Liver (tissue), 7 donors: ENCODE measurements at regions not wholly inside any gene's neighbourhood (a gene's known extent, or its start where the extent isn't known, plus 50 kb on each side); places are given as distances from the start of the nearest gene placed in this dataset.

Source experiments
- DNase-seq: peaks from one replicate; pipeline ENCODE4 v3.0.0-alpha.2; 2017; ENCODE audit warnings: low spot score
- H3K27ac ChIP-seq, 2 donors: one replicate each; pipeline ENCODE4 v1.7.0; 2013; ENCODE audit warnings: inconsistent platforms in 2 of 2, low read length in 2 of 2, control low read depth in 1 of 2, low read depth in 1 of 2, mild to moderate bottlenecking in 1 of 2
- H3K27me3 ChIP-seq, 4 donors: one replicate each; pipeline versions ENCODE4 v1.6.1 to v1.7.0; 2013; ENCODE audit warnings: low read length in 3 of 4, inconsistent platforms in 1 of 4, mild to moderate bottlenecking in 1 of 4, moderate library complexity in 1 of 4; ENCODE audit not compliant: control insufficient read depth in 4 of 4, insufficient read depth in 4 of 4
- H3K36me3 ChIP-seq, 4 donors: one replicate each; pipeline versions ENCODE4 v1.6.1 to v1.7.0; 2013; ENCODE audit warnings: low read length in 3 of 4, mild to moderate bottlenecking in 3 of 4, low read depth in 1 of 4, moderate library complexity in 1 of 4; ENCODE audit not compliant: control insufficient read depth in 4 of 4, insufficient read depth in 3 of 4
- H3K4me1 ChIP-seq, 4 donors: one replicate each; pipeline versions ENCODE4 v1.6.1 to v1.7.0; 2013; ENCODE audit warnings: low read length in 3 of 4, mild to moderate bottlenecking in 3 of 4, moderate library complexity in 1 of 4; ENCODE audit not compliant: control insufficient read depth in 4 of 4, insufficient read depth in 4 of 4
- H3K4me3 ChIP-seq, 3 donors: one replicate each; pipeline versions ENCODE4 v1.6.1 to v1.7.0; 2013; ENCODE audit warnings: low read length in 3 of 3, control low read depth in 1 of 3, low read depth in 1 of 3, mild to moderate bottlenecking in 1 of 3
- H3K9ac ChIP-seq, 2 donors: one replicate each; pipeline ENCODE4 v1.7.0; 2013; ENCODE audit warnings: low read length in 2 of 2, mild to moderate bottlenecking in 2 of 2, moderate library complexity in 2 of 2, control low read depth in 1 of 2, low read depth in 1 of 2
- H3K9me3 ChIP-seq, 4 donors: one replicate each; pipeline versions ENCODE4 v1.6.1 to v1.7.0; 2013; ENCODE audit warnings: low read length in 3 of 4; ENCODE audit not compliant: control insufficient read depth in 4 of 4
- ATF3 ChIP-seq: IDR thresholded peaks from 2 replicates; pipeline ENCODE4 v1.6.1; 2016; ENCODE audit warnings: antibody characterized with exemption
- FOXA1 ChIP-seq: IDR thresholded peaks from 2 replicates; pipeline ENCODE4 v1.6.1; 2016; ENCODE audit warnings: antibody characterized with exemption
- FOXA2 ChIP-seq: IDR thresholded peaks from 2 replicates; pipeline ENCODE4 v1.6.1; 2016; ENCODE audit warnings: antibody characterized with exemption
- GABPA ChIP-seq, 2 donors: IDR thresholded peaks in 1 of 2; conservative IDR thresholded peaks in 1 of 2; 2 replicates each; pipeline ENCODE4 v1.6.1; 2016; ENCODE audit warnings: antibody characterized with exemption in 2 of 2, mild to moderate bottlenecking in 1 of 2, moderate library complexity in 1 of 2
- HNF4A ChIP-seq, 2 donors: conservative IDR thresholded peaks; 2 replicates each; pipeline ENCODE4 v1.6.1; 2016; ENCODE audit warnings: antibody characterized with exemption in 2 of 2, mild to moderate bottlenecking in 2 of 2
- HNF4G ChIP-seq: IDR thresholded peaks from 2 replicates; pipeline ENCODE4 v1.6.1; 2016; ENCODE audit warnings: antibody characterized with exemption
- JUND ChIP-seq, 2 donors: IDR thresholded peaks; 2 replicates each; pipeline ENCODE4 v1.6.1; 2016; ENCODE audit warnings: antibody characterized with exemption in 2 of 2
- NR2F2 ChIP-seq: IDR thresholded peaks from 2 replicates; pipeline ENCODE4 v1.6.1; 2016; ENCODE audit warnings: antibody characterized with exemption
- REST ChIP-seq: IDR thresholded peaks from 2 replicates; pipeline ENCODE4 v1.6.1; 2016; ENCODE audit warnings: antibody characterized with exemption, mild to moderate bottlenecking
- RXRA ChIP-seq, 2 donors: IDR thresholded peaks; 2 replicates each; pipeline ENCODE4 v1.6.1; 2017 to 2018; ENCODE audit warnings: antibody characterized with exemption in 2 of 2, mild to moderate bottlenecking in 1 of 2
- SP1 ChIP-seq: IDR thresholded peaks from 2 replicates; pipeline ENCODE4 v1.6.1; 2018; ENCODE audit warnings: antibody characterized with exemption, mild to moderate bottlenecking
- TAF1 ChIP-seq: conservative IDR thresholded peaks from 2 replicates; pipeline ENCODE4 v1.6.1; 2016; ENCODE audit warnings: antibody characterized with exemption, mild to moderate bottlenecking
- ZBTB33 ChIP-seq: IDR thresholded peaks from 2 replicates; pipeline ENCODE4 v1.6.1; 2016; ENCODE audit warnings: antibody characterized with exemption
- WGBS: extraction: QIAGEN DNeasy Blood & Tissue Kit; methylation state at CpG from one replicate; pipeline ENCODE4 v1.1.7; 2013; 5-methylcytosine and 5-hydroxymethylcytosine counted together
- donor health status: healthy.
- donor health status: healthy.
- donor health status: healthy.
- donor health status: healthy.

GRCh38 chr5:128708841-128709240 is 170.8 kb upstream of the FBN2 start (continued):
- TF ChIP-seq FOXA2 (no peak), GABPA (IDR thresholded peaks at IDR 0.05 in 1 of 2, conservative IDR thresholded peaks at IDR 0.05 in 1 of 2) (no peak), FOXA1 (no peak), ZBTB33 (no peak), NR2F2 (no peak)

GRCh38 chr5:128711216-128711615 is 173.2 kb upstream of the FBN2 start:
- Histone ChIP-seq H3K27ac (no peak overlapping the region), H3K4me1 (no peaks in the 10 kb centered on the region), H3K36me3 (no peaks in the 10 kb centered on the region), H3K9ac (no peak overlapping the region), H3K27me3 (no peaks in the 10 kb centered on the region), H3K4me3 (no peak overlapping the region), H3K9me3 (peaks cover 0 to 3% (median 0%) of the 10 kb centered on the region in 4 donors)
- DNase-seq: no peak
- WGBS: 74% methylated on average over 2 of the region's 2 CpGs
- TF ChIP-seq HNF4G (no peak), ATF3 (no peak), FOXA2 (no peak), SP1 (no peak), NR2F2 (no peak), HNF4A (conservative IDR thresholded peaks at IDR 0.05) (no peak), REST (no peak), TAF1 (no peak), JUND (IDR thresholded peaks at IDR 0.05) (no peak)

- TF ChIP-seq RXRA (IDR thresholded peaks at IDR 0.05): no peak
- 96% methylated on average over 1 of the region's 1 CpG for WGBS
- H3K27ac ChIP-seq: no peak overlapping the region
Observed at GRCh38 chr5:128714551-128714950, 176.5 kb upstream of the FBN2 start.

More at GRCh38 chr5:128714551-128714950, 176.5 kb upstream of the FBN2 start:
- Histone ChIP-seq H3K4me1 (no peaks in the 10 kb centered on the region), H3K36me3 (no peaks in the 10 kb centered on the region), H3K27me3 (no peaks in the 10 kb centered on the region), H3K9me3 (peaks cover 0 to 3% (median 0%) of the 10 kb centered on the region in 4 donors), H3K4me3 (no peak overlapping the region), H3K9ac (no peak overlapping the region)
- DNase-seq: no peak
